Left hindlimb (tissue), 1 donor: ENCODE measurements at regions not wholly inside any gene's neighbourhood (a gene's known extent, or its start where the extent isn't known, plus 50 kb on each side); places are given as distances from the start of the nearest gene placed in this dataset.

Experiments used
- DNase-seq: peaks from one replicate; pipeline ENCODE4 v3.0.0-alpha.2; 2018

DNA sequence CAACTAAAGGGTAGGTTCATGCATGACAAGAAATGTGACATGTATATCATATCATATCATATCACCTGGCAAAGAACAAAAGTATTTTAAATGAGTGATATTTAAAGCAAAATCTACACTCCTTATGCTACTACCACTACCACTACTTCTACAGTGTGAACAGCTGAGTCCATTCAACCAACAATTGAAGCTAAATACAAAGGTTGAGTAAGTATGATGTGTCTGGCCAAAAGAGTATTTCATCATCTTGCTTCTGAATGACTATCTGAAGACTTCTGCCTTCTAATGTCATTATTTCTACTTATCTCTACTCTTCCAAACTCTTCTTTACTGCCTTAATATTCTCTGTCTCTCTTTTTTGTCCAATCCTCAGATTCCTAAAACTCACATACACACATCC is 292.6 kb upstream of the CAND1 start:
- no peak for DNase-seq

GRCh38 chr12:66978802-66979201 is 290.4 kb upstream of the CAND1 start:
- no peak for DNase-seq

DNA sequence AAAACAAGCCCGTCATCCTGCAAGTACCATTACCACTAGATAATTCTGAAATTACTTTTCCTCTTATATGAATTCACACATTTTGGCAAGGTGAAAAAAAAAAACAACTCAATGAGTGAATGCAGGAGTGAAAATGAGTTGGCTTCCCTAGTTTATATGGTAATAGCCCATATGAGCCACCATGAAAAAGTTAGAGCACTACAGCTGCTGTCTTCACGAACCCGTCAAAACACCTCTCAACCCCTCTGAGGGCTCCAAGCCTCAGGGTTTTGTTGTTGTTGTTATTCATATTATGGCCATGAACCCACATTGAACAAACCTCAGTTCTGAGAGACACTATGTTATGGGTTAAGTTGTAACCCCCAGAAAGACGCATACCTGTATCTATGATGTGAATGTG is 289.9 kb upstream of the CAND1 start:
- DNase-seq, result no peak

GRCh38 chr12:66984077-66984476 is 285.1 kb upstream of the CAND1 start:
- DNase-seq, result no peak

GRCh38 chr12:66984962-66985361 is 284.2 kb upstream of the CAND1 start:
- DNase-seq, result no peak

DNA sequence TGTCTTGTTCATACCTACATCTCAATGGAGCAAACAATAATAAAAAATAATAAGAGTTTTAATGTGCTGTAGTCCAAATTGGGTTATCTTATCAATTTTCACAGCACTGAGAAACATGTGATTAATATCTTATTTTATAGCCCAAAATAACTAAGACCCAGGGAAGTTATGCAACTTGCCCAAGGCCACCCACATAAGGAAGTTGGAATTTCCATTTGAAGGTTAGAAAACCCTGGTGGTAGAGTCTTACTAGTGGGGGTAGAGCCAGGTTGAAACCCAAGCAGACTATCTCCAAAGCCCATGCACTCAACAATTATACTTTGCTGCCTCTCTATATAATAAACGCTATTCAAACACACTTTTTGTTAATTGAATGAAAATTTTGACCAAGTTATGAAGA is 270.0 kb upstream of the CAND1 start:
- no peak for DNase-seq

- DNase-seq, result no peak
Observed at GRCh38 chr12:67001251-67001650, 267.9 kb upstream of the CAND1 start.

DNA sequence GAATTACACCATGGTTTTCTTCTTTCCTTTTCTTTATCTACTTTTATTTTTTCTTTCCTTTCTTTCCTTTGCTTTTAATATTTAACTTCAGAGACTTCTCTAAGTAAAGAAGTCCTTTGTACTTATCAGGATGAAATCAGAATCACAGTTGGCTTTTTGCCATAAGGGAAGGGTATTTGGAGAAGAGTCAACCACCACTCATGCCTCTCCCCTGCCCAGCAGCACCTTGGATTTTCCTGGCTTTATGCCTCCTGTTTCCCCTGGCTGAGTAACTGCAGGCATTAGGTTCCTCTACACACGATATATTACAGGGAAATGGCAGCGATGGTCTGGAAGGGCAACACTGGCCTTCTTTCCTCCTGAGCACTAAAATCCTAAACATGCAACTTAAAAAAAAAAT is 266.4 kb upstream of the CAND1 start:
- no peak for DNase-seq

GRCh38 chr12:67006610-67007009 is 262.5 kb upstream of the CAND1 start:
- no peak for DNase-seq

DNA sequence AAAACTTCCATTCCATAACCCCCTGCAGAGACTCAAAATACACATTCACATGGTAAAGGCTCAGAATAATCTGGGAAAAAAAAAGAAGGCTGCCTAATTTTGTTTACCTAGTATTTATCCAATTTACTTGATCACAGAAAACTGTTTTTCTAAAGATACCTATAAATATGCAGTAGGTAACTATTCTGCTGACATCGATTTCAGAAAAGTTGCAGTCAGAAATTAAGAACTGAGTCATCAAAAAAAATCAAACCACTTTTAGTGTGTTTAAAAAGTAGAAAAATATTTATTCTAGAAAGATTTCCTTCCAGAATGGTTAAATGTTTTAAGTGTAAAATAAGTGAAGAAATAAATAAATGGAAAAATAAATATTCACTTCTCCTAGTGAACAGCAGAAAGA is 254.5 kb upstream of the CAND1 start:
- DNase-seq, result no peak

DNA sequence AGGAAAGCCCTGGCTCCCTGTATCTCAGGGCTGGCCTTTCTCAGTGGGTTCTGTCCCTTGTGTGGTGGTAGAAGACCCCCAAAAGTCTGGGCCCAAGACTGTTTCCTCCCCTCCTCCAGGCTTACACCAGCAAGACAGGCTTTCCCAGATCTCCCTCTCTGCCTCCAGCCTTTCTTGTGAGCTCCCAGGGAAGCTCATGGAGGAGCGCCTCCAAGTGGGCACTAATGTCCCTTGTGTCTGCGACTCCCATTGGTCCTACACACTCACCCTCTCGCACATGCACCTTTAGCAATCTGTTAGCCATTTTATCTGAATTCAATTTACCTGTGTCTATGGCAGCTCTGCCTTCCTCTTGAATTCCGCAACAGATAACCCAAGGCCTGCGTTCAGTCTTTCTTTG is 251.1 kb upstream of the CAND1 start:
- DNase-seq, result no peak

GRCh38 chr12:67019070-67019469 is 250.1 kb upstream of the CAND1 start:
- peak; percentile 27 for DNase-seq

DNA sequence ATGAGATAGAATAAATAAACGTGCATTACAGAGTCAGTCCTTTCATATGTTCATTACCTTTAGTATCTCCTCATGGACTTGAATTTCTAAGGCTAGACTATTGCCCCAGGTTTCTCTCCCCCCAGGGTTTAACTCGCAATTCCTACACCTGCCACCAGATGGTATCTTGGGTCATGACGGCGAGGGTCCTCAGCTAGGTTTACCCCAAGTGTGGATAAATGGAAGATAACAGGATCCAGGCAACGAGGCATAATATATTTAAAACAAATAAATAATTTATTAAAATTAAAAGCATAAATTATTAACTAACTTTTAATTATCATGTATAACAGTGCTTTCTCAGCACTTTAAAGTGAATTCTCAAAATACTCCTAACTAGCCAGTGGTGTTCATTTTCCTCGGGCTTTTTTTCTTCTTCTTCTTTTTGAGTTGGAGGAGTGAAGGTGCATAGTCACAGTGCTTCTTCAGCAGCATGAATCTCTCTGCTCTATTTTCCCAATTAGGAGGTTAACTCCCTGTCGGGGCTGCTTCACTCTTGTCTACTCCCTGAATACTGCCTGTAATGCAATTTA is 243.5 kb upstream of the CAND1 start:
- DNase-seq, result no peak

DNA sequence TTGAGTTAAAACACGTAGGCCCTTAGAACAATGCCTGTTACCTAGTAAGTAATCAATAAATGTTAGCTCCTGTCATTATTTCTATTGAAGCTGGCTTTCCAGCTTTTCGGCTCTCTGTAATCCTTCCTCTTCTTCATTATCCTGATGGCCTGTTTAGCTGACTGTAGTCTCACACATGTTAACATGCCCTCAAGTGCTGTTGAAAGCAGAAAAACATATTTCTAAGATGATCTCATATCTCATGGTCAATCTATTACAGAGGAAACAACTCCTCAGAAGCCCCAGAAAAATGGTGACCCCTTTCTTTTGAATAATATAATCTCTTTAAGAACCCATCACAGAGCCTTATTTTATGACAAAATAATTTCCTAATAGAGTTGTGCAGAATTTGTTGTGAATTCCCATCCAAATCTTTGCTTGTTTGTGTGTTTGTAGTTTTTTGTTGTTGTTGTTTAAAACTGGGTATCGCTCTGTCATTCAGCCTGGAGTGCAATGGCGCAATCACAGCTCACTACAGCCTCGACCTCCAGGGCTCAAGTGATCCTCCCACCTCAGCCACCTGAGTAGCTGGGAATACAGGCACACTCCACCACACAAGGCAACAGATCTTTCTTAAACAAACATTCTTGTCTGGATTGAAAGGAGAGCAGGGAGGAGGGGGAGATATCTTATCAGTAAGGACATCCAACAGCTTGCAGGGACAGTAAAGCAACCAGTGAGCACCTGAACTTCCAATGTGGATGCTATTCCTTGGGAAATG is 242.5 kb upstream of the CAND1 start:
- no peak for DNase-seq

DNA sequence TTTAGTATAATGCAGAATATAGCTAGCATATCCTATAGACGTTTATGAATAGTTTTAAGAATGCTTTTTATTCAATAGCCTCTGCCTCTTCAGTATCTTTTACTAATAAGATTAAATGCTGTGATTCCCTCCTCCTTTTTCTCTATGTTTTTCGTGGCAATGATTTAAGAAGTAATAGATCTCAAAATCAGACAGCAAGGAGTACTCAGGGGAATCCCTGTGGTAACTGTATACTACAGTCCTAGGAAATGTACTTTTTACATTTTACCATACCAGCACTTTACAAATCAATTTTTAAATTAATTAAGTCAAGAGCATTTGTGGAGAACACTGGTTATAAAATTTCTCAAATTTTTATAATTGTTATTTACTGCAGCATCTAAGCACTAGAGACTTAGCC is 240.6 kb upstream of the CAND1 start:
- no peak for DNase-seq

DNA sequence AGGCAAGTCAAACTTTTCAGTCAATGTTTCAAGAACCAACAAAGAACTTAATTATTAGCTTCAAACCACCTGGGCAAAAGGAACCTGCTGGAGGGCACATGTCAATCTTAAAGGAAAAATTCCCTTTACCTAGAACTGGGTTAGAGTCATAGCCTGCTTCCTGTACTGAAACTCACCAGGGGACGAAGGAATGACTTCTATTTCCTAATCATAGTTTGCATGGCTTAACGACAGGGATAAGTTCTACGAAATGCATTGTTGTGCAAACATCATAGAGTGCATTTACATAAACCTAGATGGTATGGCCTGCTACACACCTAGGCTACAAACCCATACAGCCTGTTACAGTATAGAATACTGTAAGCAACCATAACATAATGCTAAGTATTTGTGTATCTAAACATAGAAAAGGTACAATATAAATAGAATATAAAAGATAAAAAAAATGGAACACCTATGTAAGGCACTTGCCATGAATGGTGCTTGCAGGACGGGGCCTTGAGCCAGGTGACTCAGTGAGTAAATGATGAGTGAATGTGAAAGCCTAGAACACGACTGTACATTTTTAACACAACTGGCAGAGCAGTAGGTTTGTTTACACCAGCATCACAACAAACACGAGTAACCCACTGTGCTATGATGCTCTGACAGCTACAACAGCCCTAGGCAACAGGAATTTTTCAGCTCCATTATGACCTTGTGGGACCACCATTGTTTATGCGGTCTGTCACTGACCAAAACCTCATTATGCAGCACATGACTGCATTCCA is 234.9 kb upstream of the CAND1 start:
- no peak for DNase-seq

- DNase-seq, result no peak
Observed at GRCh38 chr12:67035121-67035520, 234.0 kb upstream of the CAND1 start.

DNA sequence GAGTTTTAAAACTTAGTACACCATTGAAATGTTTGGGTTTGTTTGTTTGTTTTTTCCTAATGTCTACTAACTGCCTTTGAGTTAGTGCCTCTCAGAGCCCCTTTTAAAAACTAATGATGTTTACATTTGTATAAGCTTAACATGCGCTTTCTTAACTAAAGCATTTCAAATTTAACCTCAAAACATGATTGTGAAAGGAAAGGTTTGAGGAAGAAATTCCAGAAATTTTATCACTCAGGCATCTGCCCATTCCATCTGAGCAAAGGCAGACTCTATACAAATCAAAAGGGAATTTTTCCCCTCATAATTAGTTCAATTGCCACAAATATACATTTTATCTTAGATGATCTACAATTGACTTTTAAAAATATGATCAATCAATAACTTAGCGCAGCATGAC is 230.7 kb upstream of the CAND1 start:
- DNase-seq, result no peak

- DNase-seq, result no peak
Observed at GRCh38 chr12:67039995-67040860, 228.9 kb upstream of the CAND1 start.

- no peak for DNase-seq
Observed at GRCh38 chr12:67040861-67041137, 228.4 kb upstream of the CAND1 start.

DNA sequence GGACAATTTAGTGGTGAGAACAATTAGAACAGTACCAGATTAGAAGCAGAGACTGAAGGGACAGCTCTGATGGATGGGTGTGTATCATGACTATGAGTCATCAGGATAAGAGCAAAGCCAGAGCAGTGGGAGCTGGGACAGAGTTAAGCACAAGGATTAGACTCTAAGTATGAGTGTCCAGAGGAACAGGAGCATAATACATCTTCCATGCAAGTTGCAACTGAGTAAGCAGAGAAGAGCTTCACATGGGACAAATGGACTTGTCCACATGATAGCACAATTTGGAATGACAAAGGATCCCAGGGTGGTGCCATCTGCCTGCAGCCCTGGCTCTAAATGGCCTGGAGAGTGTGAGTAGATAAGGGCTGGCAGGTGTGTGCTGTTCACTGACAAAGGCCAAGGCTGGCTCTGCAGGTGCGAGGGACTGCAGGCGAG is 226.4 kb upstream of the CAND1 start:
- DNase-seq, result no peak

GRCh38 chr12:67043771-67044170 is 225.4 kb upstream of the CAND1 start:
- no peak for DNase-seq

GRCh38 chr12:67045650-67046049 is 223.5 kb upstream of the CAND1 start:
- DNase-seq, result no peak
